ENCODE measurements at regions not wholly inside any gene's neighbourhood (a gene's known extent, or its start where the extent isn't known, plus 50 kb on each side); places are given as distances from the start of the nearest gene placed in this dataset.

DNA sequence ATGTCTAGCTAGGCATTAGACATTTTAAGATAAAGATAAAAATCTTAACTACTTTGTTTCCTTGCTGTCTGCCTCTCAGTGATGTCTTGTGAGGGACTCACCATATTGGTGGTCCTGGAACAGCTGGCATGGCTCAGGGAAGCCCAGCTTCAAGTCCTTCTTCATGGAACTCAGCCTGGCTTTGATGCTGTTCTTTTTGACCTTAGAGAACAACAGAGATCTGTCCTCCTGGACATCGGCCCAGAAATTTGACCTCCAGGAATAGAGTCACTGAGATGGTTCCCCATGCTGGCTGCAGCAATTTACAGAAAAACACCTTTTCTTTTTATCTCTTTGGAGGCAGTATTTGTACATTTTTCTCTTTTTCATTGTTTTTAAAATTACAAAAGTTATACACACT, 235.5 kb upstream of the WWC1 start:
- no peak for DNase-seq (ENCODE audit: low read depth in 4 of 4, low spot score in 1 of 4)

GRCh38 chr5:168056499-168057182, 234.8 kb upstream of the WWC1 start:
- DNase-seq (ENCODE audit: low read depth in 4 of 4, low spot score in 1 of 4) = no peak

DNA sequence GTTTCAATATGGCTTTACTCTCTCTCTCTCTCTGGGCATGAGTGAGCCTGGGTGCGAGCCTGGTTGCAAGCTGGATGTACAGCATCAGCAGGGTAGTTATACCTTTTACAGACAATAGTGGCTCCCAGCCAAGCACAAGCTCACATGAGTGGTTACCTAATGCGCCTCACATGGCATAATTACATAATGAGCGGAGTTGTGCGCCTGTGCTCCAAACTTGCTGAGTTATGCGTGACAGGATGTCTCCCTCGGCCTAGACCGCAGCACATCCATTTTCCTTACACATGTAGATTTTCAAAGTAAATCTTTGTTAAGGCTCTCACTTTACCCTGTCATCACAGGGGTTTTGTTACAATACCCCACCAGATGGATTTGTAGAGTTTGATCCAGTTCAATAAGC, 233.5 kb upstream of the WWC1 start:
- no peak for DNase-seq (ENCODE audit: low read depth in 4 of 4, low spot score in 1 of 4)

DNA sequence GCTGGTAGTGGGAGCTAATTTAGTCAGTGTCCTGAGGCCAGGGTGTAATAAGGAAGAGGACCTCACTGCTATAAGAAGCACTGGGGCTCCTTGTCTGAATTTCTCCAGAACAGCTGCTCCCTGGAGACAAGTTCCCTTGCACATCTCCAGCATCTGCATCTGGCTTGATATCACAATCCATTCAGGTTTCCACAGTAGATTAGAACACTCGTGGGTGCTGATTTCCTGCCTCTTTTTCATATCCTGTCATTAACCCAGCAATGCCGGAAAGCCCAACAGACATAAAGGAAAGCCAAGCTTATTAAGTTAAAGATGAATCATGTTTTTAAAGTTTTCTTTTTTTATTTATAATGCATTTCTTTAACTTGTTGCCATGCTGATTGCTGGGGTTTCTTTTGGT, 232.3 kb upstream of the WWC1 start:
- DNase-seq (ENCODE audit: low read depth in 4 of 4, low spot score in 1 of 4) = no peak

- DNase-seq (ENCODE audit: low read depth in 4 of 4, low spot score in 1 of 4) = no peak
These were observed 229.2 kb upstream of the WWC1 start for GRCh38 chr5:168062239-168062638.

DNA sequence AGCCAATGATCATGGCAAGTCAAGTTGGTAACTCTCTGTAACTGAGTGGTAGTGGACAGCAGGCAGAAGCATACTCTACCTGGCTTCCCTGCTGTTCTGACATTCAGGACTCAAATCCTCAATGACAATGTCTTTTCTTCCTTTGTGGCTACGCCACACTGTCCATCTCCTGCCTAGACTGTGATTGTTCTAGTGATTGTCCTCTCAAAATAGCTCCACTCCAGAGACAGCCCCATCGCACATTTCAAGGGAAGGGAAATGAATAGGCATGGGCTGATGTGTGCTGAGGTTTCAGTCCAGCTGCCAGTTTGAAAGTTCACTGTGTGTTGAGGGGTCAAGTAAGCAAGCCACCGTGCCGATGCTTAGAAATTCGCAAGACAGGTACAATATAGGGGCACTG, 227.0 kb upstream of the WWC1 start:
- no peak for DNase-seq (ENCODE audit: low read depth in 4 of 4, low spot score in 1 of 4)

DNA sequence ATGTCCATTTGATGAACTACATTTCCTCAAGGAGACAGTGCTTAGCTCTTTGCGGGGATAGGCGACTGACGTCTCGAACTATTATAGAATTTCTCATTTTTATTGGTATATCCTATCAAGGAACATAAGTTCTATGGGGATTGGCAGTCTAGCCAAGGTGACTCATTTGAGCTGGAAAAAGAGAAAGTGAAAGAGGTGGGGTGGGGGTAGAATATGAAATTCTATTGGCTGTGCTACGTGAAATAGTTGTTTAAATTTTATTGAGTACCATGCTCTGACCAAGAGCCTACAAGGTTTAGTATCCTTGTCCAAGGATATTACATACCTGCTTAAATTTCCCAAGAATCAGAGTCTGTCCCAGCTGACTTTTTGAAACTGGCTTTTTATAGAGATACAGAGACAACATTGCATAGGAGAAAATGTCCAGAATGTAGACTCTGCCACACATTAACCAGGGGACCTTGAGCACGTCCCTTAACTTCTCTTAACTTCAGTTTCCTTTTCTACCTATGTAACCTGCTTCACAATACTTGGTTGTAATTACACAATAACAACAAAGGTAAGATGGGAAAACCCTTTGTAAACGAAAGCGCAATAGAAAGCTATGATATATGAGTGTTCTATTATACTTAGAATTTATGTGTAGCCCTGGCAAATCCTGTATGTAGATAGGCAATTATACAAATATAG, 226.4 kb upstream of the WWC1 start:
- no peak for DNase-seq (ENCODE audit: low read depth in 4 of 4, low spot score in 1 of 4)

DNA sequence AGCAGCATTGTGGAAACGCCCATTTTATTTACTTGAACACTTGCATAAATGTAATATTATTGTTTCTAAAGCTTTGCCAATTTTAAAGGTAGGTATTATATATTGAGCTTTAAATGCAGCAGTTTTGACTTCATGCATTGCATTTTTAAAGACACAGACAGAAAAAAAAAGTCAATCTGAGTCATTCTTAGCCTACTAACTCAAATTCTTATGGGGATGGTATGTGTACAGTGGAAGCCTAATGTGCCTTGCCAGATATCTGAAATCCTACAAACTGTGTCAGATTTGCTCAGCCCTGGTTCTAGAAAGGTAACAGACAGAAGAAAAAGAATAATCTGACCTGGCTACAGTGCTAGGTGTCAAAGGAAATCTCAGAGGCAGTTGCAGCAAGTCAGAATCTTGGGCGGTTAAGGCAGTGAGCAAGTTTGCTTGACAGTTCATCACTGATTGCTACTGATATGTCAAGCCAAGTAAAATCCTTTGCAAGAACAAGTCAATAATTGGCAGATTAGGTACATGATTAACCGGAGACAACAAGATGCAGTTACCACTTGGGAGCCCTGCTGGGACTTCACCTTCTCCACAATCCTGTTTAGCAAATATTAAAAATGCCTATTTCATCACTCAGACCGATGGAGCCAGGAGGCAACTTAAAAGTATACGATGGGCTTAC, 224.8 kb upstream of the WWC1 start:
- DNase-seq (ENCODE audit: low read depth in 4 of 4, low spot score in 1 of 4) = no peak

DNA sequence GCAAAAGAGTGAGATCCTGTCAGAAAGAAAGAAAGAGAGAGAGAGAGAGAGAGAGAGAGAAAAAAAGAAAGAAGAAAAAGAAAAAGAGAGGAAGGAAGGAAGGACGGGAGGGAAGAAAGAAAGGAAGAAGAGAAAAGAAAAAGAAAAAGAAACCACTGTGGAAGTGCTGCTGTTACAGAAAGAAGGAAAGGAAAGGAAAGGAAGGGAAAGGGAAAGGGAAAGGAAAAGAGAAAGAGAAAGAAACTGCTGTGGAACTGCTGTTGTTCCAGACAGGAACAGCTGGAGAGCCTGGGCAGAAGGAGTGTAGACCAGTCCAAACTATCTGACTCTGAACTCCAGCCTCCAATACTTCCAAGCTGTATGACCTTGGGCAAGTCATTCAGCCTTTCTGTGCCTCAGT, 220.7 kb upstream of the WWC1 start:
- DNase-seq (ENCODE audit: low read depth in 4 of 4, low spot score in 1 of 4) = no peak

- DNase-seq (ENCODE audit: low read depth in 4 of 4, low spot score in 1 of 4) = no peak
These were observed 218.8 kb upstream of the WWC1 start for GRCh38 chr5:168072665-168073064.

DNA sequence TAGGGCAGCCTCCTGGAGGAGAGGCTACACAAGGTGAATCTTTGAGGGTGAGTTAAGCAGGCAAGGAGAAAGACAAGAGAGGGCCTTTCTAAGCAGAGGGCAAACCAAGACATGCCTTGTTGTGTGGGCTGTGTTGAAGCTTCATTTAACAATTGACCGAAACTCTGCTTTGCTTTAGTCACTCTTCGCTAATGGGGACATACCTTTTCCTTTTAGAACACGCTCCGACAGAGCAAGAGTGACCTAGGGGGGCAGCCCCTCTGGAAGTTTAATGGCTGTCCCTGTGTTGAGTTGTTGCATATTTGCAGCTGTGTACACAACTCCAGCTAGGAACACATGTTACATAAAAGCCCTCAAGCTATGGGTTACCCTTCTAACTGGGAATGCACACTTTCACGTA, 218.1 kb upstream of the WWC1 start:
- DNase-seq (ENCODE audit: low read depth in 4 of 4, low spot score in 1 of 4) = no peak

GRCh38 chr5:168073991-168074800, 217.2 kb upstream of the WWC1 start:
- no peak for DNase-seq (ENCODE audit: low read depth in 4 of 4, low spot score in 1 of 4)

- no peak for DNase-seq (ENCODE audit: low read depth in 4 of 4, low spot score in 1 of 4)
These were observed 216.1 kb upstream of the WWC1 start for GRCh38 chr5:168075387-168075786.

GRCh38 chr5:168076561-168076991, 214.9 kb upstream of the WWC1 start:
- no peak for DNase-seq (ENCODE audit: low read depth in 4 of 4, low spot score in 1 of 4)

DNA sequence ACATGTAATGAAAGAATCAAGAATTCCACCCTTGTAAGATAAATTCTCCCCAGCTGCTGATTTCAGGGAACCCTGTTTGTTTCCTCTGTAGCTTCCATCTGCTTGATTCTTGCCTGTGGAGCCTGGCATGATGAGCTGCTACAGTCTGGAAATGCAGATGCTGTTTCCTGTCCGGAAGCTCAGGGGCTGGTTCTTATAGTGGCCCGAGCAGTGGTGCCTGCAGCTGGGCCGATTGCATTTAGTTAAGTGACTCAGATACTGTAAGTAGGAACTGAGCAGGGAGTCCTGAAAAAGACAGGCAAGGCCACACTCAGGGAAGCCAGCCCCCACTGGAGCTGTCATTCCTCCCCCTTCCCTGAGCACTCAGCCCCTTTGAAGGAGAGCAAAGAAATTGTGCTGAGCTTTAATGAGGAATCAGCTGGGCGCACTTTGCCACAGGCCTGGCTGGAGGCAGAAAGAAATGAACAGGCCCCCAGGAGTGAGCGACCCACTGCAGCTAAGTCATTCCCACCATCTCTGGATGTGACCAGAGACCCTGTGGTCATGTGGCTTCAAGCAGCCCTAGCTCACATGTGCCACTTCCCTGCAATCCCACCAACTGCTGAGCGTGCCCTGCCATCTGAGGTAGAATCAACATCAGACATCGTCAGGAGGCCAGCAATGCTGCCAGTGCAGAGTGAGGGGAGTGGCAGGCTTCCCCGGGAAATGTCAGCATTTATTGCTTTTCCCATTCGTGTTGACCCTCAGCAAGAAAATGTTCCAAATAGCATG, 206.0 kb upstream of the WWC1 start:
- no peak for DNase-seq (ENCODE audit: low read depth in 4 of 4, low spot score in 1 of 4)

- DNase-seq (ENCODE audit: low read depth in 4 of 4, low spot score in 1 of 4) = no peak
These were observed 205.3 kb upstream of the WWC1 start for GRCh38 chr5:168086104-168086610.

- DNase-seq (ENCODE audit: low read depth in 4 of 4, low spot score in 1 of 4) = no peak
These were observed 204.7 kb upstream of the WWC1 start for GRCh38 chr5:168086746-168087145.

- no peak for DNase-seq (ENCODE audit: low read depth in 4 of 4, low spot score in 1 of 4)
These were observed 202.9 kb upstream of the WWC1 start for GRCh38 chr5:168088410-168089173.

GRCh38 chr5:168089201-168089887, 202.1 kb upstream of the WWC1 start:
- no peak for DNase-seq (ENCODE audit: low read depth in 4 of 4, low spot score in 1 of 4)
